ENCODE measurements at regions not wholly inside any gene's neighbourhood (a gene's known extent, or its start where the extent isn't known, plus 50 kb on each side); places are given as distances from the start of the nearest gene placed in this dataset.

DNA sequence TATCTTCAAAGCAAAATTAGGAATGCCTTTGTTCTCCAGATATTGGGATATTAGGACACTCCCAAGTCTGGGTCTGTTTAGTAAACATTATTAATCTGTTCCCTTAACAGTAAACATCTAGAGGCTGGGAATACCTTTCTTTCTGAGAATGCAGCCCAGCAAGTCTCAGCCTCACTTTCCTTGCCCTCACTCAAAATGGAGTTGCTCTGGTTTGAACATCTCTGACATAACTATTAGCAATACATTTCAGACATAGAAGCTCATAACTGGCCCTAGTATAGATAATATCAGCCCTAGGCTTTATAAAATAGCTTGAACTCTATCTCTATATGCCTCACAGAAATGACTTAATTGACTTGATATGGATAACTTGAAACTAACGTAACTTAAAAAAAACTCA lies 299.8 kb downstream of the SPATA18 start:
- intact Hi-C loops (cut with micrococcal nuclease): no loop called here
- H4K20me1 ChIP-seq (replicated peaks; ENCODE audit: control insufficient read depth, extremely low read depth, insufficient read depth, low read length): no peaks in the 10 kb centered on the region
- no peaks in the 10 kb centered on the region for H3K9me1 ChIP-seq (replicated peaks; ENCODE audit: control insufficient read depth, extremely low read depth, insufficient read depth, low read length)
- H2AFZ ChIP-seq (ENCODE audit: low read depth, low read length): no peak overlapping the region
- dilution Hi-C loops (cut with MboI; ENCODE audit: extremely low pct_ligation_motif_present, low sequenced_read_pairs): no loop called here
- TF ChIP-seq, protein P1, sequence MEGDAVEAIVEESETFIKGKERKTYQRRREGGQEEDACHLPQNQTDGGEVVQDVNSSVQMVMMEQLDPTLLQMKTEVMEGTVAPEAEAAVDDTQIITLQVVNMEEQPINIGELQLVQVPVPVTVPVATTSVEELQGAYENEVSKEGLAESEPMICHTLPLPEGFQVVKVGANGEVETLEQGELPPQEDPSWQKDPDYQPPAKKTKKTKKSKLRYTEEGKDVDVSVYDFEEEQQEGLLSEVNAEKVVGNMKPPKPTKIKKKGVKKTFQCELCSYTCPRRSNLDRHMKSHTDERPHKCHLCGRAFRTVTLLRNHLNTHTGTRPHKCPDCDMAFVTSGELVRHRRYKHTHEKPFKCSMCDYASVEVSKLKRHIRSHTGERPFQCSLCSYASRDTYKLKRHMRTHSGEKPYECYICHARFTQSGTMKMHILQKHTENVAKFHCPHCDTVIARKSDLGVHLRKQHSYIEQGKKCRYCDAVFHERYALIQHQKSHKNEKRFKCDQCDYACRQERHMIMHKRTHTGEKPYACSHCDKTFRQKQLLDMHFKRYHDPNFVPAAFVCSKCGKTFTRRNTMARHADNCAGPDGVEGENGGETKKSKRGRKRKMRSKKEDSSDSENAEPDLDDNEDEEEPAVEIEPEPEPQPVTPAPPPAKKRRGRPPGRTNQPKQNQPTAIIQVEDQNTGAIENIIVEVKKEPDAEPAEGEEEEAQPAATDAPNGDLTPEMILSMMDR (IDR thresholded peaks at IDR 0.05; ENCODE audit: extremely low read depth in 1 of 2, insufficient read depth in 1 of 2, low read depth in 1 of 2, low read length in 2 of 2): no peak
- TF ChIP-seq POLR2AphosphoS5 (IDR thresholded peaks at IDR 0.05; ENCODE audit: insufficient read depth, low read depth, low read length): no peak
- no peak for TF ChIP-seq FOS (IDR thresholded peaks at IDR 0.05; ENCODE audit: borderline replicate concordance, insufficient read depth, low read length)
- no peaks in the 10 kb centered on the region for H3K79me2 ChIP-seq (ENCODE audit: control insufficient read depth, insufficient read depth, low read length)
- ChIA-PET CTCF (no interaction called here), POLR2A (no interaction called here)
- no TSS peak for BruUV-seq (replicated peaks)
- no peak overlapping the region for H3K4me2 ChIP-seq (ENCODE audit: insufficient read depth, low read length)
- FAIRE-seq: no peak
- H3K27me3 ChIP-seq (ENCODE audit: control insufficient read depth in 2 of 2, insufficient read depth in 2 of 2, low read length in 2 of 2): no peaks in the 10 kb centered on the region
- no peaks in the 10 kb centered on the region for H3K9me3 ChIP-seq (replicated peaks; ENCODE audit: control insufficient read depth, insufficient read depth, low read length)
- H3K9ac ChIP-seq (replicated peaks; ENCODE audit: extremely low read depth, insufficient read depth, low read length): no peak overlapping the region
- H3K36me3 ChIP-seq (ENCODE audit: control insufficient read depth in 2 of 2, extremely low read depth in 1 of 2, insufficient read depth in 2 of 2, low read length in 2 of 2): no peaks in the 10 kb centered on the region
- no peak overlapping the region for H3K27ac ChIP-seq (ENCODE audit: insufficient read depth, low read depth, low read length)
- no peak for DNase-seq (ENCODE audit: low read depth, low spot score)
- H3K4me1 ChIP-seq (ENCODE audit: control insufficient read depth, extremely low read depth, insufficient read depth, low read length): no peaks in the 10 kb centered on the region
- no peak overlapping the region for H3K4me3 ChIP-seq (replicated peaks in 1 of 3; ENCODE audit: insufficient read depth in 1 of 3, low read depth in 1 of 3, low read length in 3 of 3)

DNA sequence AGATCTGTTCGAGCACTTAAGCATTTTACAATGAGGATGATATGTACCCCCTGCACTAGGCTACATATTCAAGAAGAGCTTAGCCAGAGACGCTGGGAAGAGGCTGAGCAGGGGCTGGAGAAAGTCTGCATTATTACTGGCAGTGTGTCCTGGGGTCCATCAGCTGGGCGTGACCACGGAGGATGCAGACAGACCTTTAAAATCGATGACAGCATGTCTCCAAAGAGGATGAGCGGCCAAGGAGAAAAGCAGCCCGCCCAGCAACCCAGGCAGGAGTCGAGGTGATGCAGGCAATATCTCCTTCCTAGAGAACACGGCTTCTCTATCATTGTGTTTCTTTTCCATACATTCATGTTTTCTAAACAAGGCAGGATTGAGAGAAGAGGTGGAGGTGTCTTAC lies 300.7 kb downstream of the USP46 start:
- Histone ChIP-seq H3K4me2 (ENCODE audit: insufficient read depth, low read length) (no peak overlapping the region), H3K9ac (replicated peaks; ENCODE audit: extremely low read depth, insufficient read depth, low read length) (no peak overlapping the region), H2AFZ (ENCODE audit: low read depth, low read length) (no peak overlapping the region), H4K20me1 (replicated peaks; ENCODE audit: control insufficient read depth, extremely low read depth, insufficient read depth, low read length) (no peaks in the 10 kb centered on the region), H3K36me3 (ENCODE audit: control insufficient read depth in 2 of 2, extremely low read depth in 1 of 2, insufficient read depth in 2 of 2, low read length in 2 of 2) (no peaks in the 10 kb centered on the region), H3K9me1 (replicated peaks; ENCODE audit: control insufficient read depth, extremely low read depth, insufficient read depth, low read length) (no peaks in the 10 kb centered on the region), H3K27ac (ENCODE audit: insufficient read depth, low read depth, low read length) (no peak overlapping the region), H3K9me3 (replicated peaks; ENCODE audit: control insufficient read depth, insufficient read depth, low read length) (no peaks in the 10 kb centered on the region), H3K27me3 (ENCODE audit: control insufficient read depth in 2 of 2, insufficient read depth in 2 of 2, low read length in 2 of 2) (no peaks in the 10 kb centered on the region), H3K4me1 (ENCODE audit: control insufficient read depth, extremely low read depth, insufficient read depth, low read length) (no peaks in the 10 kb centered on the region), H3K4me3 (replicated peaks in 1 of 3; ENCODE audit: insufficient read depth in 1 of 3, low read depth in 1 of 3, low read length in 3 of 3) (no peak overlapping the region), H3K79me2 (ENCODE audit: control insufficient read depth, insufficient read depth, low read length) (no peaks in the 10 kb centered on the region)
- TF ChIP-seq POLR2A (IDR thresholded peaks at IDR 0.05; ENCODE audit: low read depth, low read length) (no peak), GATA2 (IDR thresholded peaks at IDR 0.05; ENCODE audit: insufficient read depth, insufficient read length, low read depth, low read length) (no peak), JUN (IDR thresholded peaks at IDR 0.05; ENCODE audit: borderline replicate concordance, insufficient read depth, insufficient read length, low read depth) (no peak), EZH2 (IDR thresholded peaks at IDR 0.05; ENCODE audit: borderline replicate concordance, low read depth, low read length, severe bottlenecking) (no peak), MYC (IDR thresholded peaks at IDR 0.05; ENCODE audit: low read depth, low read length) (no peak), FOS (IDR thresholded peaks at IDR 0.05; ENCODE audit: borderline replicate concordance, insufficient read depth, low read length) (no peak), POLR2AphosphoS5 (IDR thresholded peaks at IDR 0.05; ENCODE audit: insufficient read depth, low read depth, low read length) (no peak)
- TF ChIP-seq, protein P2, sequence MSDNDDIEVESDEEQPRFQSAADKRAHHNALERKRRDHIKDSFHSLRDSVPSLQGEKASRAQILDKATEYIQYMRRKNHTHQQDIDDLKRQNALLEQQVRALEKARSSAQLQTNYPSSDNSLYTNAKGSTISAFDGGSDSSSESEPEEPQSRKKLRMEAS (IDR thresholded peaks at IDR 0.05; ENCODE audit: insufficient read depth, insufficient read length): no peak
- TF ChIP-seq, protein P1 (IDR thresholded peaks at IDR 0.05; ENCODE audit: extremely low read depth in 1 of 2, insufficient read depth in 1 of 2, low read depth in 1 of 2, low read length in 2 of 2): no peak
- FAIRE-seq (no peak), DNase-seq (ENCODE audit: low read depth, low spot score) (no peak)
- no TSS peak for BruUV-seq (replicated peaks)
- ChIA-PET CTCF (no interaction called here), POLR2A (no interaction called here)
- dilution Hi-C loops (cut with MboI; ENCODE audit: extremely low pct_ligation_motif_present, low sequenced_read_pairs): no loop called here
- intact Hi-C loops (cut with micrococcal nuclease): no loop called here
